ENCODE measurements at regions not wholly inside any gene's neighbourhood (a gene's known extent, or its start where the extent isn't known, plus 50 kb on each side); places are given as distances from the start of the nearest gene placed in this dataset.

DNA sequence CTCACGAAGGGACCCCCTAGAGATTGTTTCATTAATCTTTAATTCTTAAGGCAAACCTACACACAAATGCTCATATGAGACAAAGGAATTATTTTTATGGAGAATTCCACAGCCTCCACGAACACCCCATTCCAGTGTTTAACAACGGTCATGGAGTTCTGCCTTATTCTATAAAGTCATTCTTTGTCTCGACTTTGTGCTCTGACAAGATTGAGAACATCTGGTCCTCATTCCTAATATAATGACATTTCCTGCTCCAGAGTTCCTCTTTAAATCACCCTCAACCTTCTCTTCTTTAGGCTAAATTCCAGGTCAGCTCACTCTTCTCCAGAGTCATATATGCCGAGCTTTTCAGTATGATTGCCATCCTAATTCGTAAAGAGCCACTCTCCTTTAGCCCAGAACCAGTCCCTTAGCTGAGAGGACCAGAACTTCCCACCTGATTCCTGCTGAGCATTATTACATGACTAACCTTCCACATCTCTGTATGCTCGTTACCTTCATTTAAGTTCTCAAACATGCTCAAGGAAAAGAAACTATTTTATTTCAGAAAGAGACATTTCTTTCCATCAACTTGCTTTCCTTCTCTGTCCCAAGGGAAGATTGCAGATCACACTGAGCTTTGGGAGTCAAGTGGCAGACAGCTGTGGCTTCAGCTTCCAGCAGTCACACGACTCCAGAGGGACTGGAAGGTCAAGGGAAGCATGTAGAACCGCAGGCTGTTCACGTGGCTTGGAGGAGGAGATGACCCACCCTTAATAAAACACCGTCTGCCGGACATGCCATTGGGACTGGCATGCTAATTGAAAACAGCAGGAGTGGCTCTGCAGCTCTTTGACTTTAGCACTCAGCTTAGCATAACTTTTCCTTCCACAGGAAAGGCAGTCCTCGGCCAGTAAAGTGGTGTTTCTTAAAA is 467.1 kb upstream of the HSF2 start:
- TF ChIP-seq, protein P1, sequence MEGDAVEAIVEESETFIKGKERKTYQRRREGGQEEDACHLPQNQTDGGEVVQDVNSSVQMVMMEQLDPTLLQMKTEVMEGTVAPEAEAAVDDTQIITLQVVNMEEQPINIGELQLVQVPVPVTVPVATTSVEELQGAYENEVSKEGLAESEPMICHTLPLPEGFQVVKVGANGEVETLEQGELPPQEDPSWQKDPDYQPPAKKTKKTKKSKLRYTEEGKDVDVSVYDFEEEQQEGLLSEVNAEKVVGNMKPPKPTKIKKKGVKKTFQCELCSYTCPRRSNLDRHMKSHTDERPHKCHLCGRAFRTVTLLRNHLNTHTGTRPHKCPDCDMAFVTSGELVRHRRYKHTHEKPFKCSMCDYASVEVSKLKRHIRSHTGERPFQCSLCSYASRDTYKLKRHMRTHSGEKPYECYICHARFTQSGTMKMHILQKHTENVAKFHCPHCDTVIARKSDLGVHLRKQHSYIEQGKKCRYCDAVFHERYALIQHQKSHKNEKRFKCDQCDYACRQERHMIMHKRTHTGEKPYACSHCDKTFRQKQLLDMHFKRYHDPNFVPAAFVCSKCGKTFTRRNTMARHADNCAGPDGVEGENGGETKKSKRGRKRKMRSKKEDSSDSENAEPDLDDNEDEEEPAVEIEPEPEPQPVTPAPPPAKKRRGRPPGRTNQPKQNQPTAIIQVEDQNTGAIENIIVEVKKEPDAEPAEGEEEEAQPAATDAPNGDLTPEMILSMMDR (IDR thresholded peaks at IDR 0.05; ENCODE audit: low read length): no peak
- no peak for TF ChIP-seq EZH2 (IDR thresholded peaks at IDR 0.05; ENCODE audit: borderline replicate concordance, low read length)

Data from OCI-LY1 (cell line).